Nephron (organoid): ENCODE measurements at regions not wholly inside any gene's neighbourhood (a gene's known extent, or its start where the extent isn't known, plus 50 kb on each side); places are given as distances from the start of the nearest gene placed in this dataset.

Source experiments
- H3K27ac Mint-ChIP-seq, 3 experiments: 2 replicates each; pipeline ENCODE4 v1.8.0; 2020; ENCODE audit warnings: mixed read lengths in 3 of 3, mild to moderate bottlenecking in 2 of 3, moderate library complexity in 1 of 3
- H3K27me3 Mint-ChIP-seq: 2 replicates; pipeline ENCODE4 v1.8.0; 2021; ENCODE audit warnings: low read depth, mild to moderate bottlenecking, moderate library complexity, mixed read lengths
- H3K36me3 Mint-ChIP-seq: 2 replicates; pipeline ENCODE4 v1.8.0; 2020; ENCODE audit warnings: low read depth, mixed read lengths
- H3K4me1 Mint-ChIP-seq: 2 replicates; pipeline ENCODE4 v1.8.0; 2020; ENCODE audit warnings: mixed read lengths
- H3K4me3 Mint-ChIP-seq, 3 experiments: 2 replicates each; pipeline ENCODE4 v1.8.0; 2020; ENCODE audit warnings: mild to moderate bottlenecking in 3 of 3, mixed read lengths in 3 of 3, moderate library complexity in 2 of 3
- H3K9me3 Mint-ChIP-seq: 2 replicates; pipeline ENCODE4 v1.8.0; 2020; ENCODE audit warnings: mixed read lengths
- CTCF ChIP-seq, 3 experiments: fragments of 200-600 bp; sonication (generic); IDR thresholded peaks; one replicate each; pipeline ENCODE4 v1.5.0; 2021; ENCODE audit warnings: antibody characterized with exemption in 3 of 3; ENCODE audit not compliant: unreplicated experiment in 3 of 3

- Mint-ChIP-seq H3K9me3 (no peaks in the 10 kb centered on the region), H3K27ac (no peak overlapping the region), H3K27me3 (no peaks in the 10 kb centered on the region), H3K4me1 (no peaks in the 10 kb centered on the region), H3K36me3 (no peaks in the 10 kb centered on the region), H3K4me3 (no peak overlapping the region)
- TF ChIP-seq CTCF (IDR thresholded peaks at IDR 0.05; ENCODE audit: unreplicated experiment in 3 of 3): no peak
These were observed 1866.1 kb upstream of the NUDT12 start for GRCh38 chr5:105428451-105429380.

- Mint-ChIP-seq H3K36me3 (no peaks in the 10 kb centered on the region), H3K4me1 (no peaks in the 10 kb centered on the region), H3K9me3 (peaks cover 47% of the 10 kb centered on the region), H3K27me3 (no peaks in the 10 kb centered on the region), H3K27ac (no peak overlapping the region), H3K4me3 (no peak overlapping the region)
- TF ChIP-seq CTCF (IDR thresholded peaks at IDR 0.05; ENCODE audit: unreplicated experiment in 3 of 3): no peak
These were observed 1851.5 kb upstream of the NUDT12 start for GRCh38 chr5:105414067-105414466.

DNA sequence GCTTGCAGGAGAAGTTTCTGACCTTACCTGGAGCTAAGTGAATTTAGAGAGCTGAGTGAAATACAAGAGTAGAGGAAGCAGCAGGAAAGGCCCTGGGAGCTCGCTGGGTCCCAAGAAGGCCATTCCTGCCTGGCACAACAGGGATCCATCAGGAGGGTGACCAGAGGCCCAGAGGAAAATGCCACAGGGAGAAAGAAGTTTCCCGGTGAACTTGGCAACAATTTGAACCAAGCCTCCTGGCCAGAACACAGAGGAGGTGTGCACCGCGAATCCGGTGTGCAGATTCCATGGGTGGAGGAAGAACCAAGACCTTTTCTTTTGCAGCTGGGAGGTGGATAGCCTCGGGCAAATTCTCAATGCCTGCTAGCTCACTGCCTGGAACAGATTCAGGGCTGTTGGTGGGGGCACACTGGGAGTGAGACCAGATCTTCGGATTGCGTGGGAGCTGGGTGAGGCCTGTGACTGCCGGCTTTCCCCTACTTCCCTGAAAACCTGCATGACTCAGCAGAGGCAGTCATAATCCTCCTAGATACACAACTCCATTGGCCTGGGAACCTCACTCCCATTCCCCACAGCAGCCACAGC is 1850.9 kb upstream of the NUDT12 start:
- Mint-ChIP-seq H3K4me3 (no peak overlapping the region), H3K36me3 (no peaks in the 10 kb centered on the region), H3K4me1 (no peaks in the 10 kb centered on the region), H3K9me3 (peaks cover 41% of the 10 kb centered on the region), H3K27ac (no peak overlapping the region), H3K27me3 (no peaks in the 10 kb centered on the region)
- TF ChIP-seq CTCF (IDR thresholded peaks at IDR 0.05; ENCODE audit: unreplicated experiment in 3 of 3): no peak

GRCh38 chr5:105409695-105410094 is 1847.1 kb upstream of the NUDT12 start:
- H3K4me1 Mint-ChIP-seq: no peaks in the 10 kb centered on the region
- no peak for TF ChIP-seq CTCF (IDR thresholded peaks at IDR 0.05; ENCODE audit: unreplicated experiment in 3 of 3)
- peaks cover 11% of the 10 kb centered on the region for H3K9me3 Mint-ChIP-seq
- H3K27ac Mint-ChIP-seq: no peak overlapping the region
- no peaks in the 10 kb centered on the region for H3K36me3 Mint-ChIP-seq
- no peak overlapping the region for H3K4me3 Mint-ChIP-seq
- H3K27me3 Mint-ChIP-seq: no peaks in the 10 kb centered on the region

- Mint-ChIP-seq H3K4me1 (no peaks in the 10 kb centered on the region), H3K27ac (no peak overlapping the region), H3K36me3 (no peaks in the 10 kb centered on the region), H3K4me3 (no peak overlapping the region), H3K9me3 (no peaks in the 10 kb centered on the region), H3K27me3 (no peaks in the 10 kb centered on the region)
- no peak for TF ChIP-seq CTCF (IDR thresholded peaks at IDR 0.05; ENCODE audit: unreplicated experiment in 3 of 3)
These were observed 1844.6 kb upstream of the NUDT12 start for GRCh38 chr5:105407200-105407599.
